ENCODE measurements at regions not wholly inside any gene's neighbourhood (a gene's known extent, or its start where the extent isn't known, plus 50 kb on each side); places are given as distances from the start of the nearest gene placed in this dataset.

DNA sequence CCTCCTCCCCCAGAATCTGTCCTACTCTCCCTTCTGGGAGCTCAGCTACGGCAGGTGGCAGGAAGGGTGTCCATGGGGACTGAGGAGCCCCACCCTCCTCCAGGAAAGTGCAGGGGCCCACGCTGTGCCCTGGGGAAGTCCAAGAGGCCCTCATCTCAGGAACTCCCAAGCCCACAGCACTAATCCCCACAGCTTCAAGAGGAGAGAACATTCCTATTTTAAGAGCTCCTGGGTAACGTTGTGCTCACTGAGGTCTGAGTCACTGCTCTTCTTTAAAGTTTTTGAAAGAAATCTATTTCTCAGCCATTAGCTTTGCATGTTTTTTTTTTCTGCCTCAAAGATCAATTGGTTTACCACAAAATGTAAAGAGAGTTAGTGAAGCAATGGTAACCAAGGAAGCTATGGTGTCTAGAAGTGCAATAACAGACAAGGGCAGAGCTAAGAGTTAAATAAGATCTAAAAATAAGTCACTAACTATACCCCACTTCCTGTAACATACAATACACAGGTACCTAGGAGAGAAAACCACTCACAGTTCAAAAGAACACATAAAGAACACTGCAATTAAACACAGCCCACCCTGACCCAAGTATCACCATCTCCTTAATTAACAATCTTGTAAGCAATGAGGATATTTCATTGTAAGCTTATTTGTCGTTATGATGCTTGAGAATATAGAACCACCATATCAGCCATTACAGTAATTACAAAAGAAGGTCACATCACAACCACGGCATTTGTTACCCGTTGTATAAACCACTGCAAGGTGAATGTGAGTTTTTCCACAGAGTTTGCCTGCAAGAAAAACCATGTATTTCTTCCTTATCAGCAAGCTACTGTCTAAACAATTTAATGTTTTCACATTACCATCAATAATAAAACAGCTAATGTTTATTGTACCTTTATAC is 382.3 kb upstream of the SLC30A5 start:
- TF ChIP-seq, protein P1, sequence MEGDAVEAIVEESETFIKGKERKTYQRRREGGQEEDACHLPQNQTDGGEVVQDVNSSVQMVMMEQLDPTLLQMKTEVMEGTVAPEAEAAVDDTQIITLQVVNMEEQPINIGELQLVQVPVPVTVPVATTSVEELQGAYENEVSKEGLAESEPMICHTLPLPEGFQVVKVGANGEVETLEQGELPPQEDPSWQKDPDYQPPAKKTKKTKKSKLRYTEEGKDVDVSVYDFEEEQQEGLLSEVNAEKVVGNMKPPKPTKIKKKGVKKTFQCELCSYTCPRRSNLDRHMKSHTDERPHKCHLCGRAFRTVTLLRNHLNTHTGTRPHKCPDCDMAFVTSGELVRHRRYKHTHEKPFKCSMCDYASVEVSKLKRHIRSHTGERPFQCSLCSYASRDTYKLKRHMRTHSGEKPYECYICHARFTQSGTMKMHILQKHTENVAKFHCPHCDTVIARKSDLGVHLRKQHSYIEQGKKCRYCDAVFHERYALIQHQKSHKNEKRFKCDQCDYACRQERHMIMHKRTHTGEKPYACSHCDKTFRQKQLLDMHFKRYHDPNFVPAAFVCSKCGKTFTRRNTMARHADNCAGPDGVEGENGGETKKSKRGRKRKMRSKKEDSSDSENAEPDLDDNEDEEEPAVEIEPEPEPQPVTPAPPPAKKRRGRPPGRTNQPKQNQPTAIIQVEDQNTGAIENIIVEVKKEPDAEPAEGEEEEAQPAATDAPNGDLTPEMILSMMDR (IDR thresholded peaks at IDR 0.05; ENCODE audit: control insufficient read depth, extremely low read depth, insufficient read depth), result no peak
- H3K4me3 ChIP-seq (ENCODE audit: low read depth, low read length), result no peak overlapping the region
- no peak for DNase-seq (ENCODE audit: low read depth)

DNA sequence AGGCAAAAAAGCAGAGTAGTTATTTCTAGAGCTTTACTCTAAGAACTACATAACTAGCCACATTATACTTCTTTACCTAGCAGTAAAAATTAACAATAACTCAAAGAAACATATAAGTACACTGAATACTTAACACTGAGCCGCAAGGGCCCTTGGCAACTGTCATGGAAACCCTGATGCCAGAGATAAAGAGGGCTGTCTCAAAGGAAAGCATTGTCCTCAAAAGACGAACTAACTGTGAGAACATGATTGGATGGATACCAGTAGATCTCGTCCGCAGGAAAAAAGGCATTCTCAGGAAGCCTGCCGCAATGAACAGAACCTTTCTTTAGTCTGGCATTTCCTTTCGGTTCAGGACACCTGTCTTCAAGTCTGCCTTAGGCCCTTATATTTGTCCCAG is 379.0 kb upstream of the SLC30A5 start:
- no peak for DNase-seq (ENCODE audit: low read depth)
- H3K4me3 ChIP-seq (ENCODE audit: low read depth, low read length), result no peak overlapping the region
- TF ChIP-seq, protein P1 (IDR thresholded peaks at IDR 0.05; ENCODE audit: control insufficient read depth, extremely low read depth, insufficient read depth), result no peak

DNA sequence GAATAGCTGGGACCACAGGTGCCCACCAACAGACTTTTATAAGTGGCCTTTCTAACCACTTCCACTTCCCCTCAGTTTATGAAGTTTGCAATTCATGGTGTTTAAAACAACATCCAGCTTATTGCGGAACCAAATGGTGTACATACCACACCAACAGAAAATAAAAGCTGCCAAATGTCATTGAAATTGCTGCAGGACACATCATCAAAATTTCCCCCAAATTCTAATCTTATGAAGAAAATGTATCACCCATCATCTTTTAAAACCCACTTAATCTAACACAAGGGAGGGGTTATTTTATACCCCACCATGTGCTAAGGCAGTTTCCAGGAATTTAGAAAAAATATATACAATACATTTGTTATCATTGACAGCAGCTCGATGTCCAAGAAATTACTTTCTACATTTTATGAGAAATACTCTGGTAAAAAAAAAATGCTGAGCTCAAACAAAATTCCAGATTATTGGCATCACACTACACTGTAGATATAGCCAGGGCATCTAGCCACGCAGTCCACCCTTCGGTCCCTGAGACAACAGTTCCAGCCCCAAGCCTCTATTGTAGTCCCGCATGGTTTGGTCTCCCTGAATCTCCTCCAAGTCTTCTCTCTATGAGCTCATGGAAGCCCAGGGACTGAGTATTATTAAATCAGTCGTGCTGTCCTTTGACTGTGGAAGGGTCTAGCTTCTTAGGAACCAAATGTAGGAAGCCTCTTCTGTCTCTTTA is 372.8 kb upstream of the SLC30A5 start:
- TF ChIP-seq, protein P1 (IDR thresholded peaks at IDR 0.05; ENCODE audit: control insufficient read depth, extremely low read depth, insufficient read depth), result no peak
- H3K4me3 ChIP-seq (ENCODE audit: low read depth, low read length), result no peak overlapping the region
- no peak for DNase-seq (ENCODE audit: low read depth)

DNA sequence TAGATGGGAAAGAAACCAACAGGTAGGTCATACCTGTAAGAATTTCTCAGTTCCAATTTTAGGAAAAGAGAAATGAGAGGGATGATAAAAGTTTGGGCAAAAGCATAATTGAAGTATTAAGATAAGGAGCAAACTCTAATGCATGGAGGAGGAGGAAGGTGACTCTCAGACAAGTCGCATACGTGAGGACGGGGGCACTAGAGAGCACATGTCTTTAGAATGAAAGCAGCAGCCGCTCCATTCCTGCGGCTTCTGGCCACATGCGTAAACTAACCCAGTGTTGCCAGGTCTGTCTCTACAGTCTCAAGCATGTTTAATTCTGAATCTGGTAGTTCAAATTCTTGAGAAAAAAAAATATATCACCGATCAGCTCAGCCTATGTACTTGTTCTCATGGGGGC is 371.5 kb upstream of the SLC30A5 start:
- DNase-seq (ENCODE audit: low read depth), result no peak
- TF ChIP-seq, protein P1 (IDR thresholded peaks at IDR 0.05; ENCODE audit: control insufficient read depth, extremely low read depth, insufficient read depth), result no peak
- H3K4me3 ChIP-seq (ENCODE audit: low read depth, low read length), result no peak overlapping the region

DNA sequence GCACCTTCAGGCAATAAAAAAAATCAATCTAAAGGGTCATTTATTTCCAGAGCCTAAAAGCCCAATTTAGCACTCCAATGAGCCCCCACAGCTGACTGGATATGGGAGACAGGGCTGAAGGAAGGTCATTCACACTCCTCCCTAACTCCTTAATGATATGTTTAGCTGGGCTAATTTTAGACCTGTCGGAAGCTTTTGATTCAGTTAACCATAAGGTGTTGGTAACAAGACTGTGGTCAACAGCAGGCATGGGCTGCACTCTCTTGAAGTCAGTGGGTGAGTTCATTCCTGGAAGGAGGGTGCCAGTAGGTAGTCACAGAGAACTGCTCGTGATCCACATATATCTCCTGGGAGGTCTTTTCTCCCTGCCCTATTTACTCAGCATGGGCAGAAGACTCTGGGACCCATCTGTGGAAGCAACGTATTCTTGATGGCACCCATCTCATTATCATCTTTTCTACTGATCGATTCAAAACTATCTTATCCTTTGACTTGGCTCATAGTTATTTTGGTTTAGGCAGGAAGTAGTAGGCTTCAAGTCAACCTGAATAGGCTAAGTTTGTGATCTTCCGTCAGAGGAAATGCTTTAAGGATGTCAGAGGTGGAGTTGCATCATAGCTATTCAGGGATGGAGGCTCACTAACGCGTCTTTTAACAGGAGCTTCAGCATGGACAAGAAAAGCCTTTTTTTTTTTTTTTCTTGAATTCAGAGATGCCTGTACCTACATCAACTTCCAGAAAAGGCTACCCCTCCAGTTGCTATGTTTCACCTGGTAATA is 367.7 kb upstream of the SLC30A5 start:
- H3K4me3 ChIP-seq (ENCODE audit: low read depth, low read length), result no peak overlapping the region
- DNase-seq (ENCODE audit: low read depth), result no peak
- TF ChIP-seq, protein P1 (IDR thresholded peaks at IDR 0.05; ENCODE audit: control insufficient read depth, extremely low read depth, insufficient read depth), result no peak

DNA sequence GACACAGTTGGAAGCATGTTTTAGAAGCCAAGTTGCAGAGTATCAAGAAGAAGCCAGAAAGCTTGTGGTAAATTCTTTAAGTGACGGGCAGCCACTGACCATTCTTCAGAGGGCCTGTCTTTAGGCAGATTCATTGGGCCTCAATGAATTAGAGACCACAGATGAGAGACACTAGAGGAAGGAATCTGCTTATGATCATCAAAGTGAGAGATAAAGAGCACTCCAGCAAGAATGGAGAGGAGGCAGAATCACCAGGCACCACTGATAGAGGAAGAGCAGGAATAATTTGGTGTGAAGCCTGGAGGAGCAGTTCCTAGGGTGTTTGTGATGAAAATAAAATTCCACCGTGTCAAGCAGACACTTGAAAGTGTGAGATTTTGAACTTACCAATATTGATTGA is 365.9 kb upstream of the SLC30A5 start:
- TF ChIP-seq, protein P1 (IDR thresholded peaks at IDR 0.05; ENCODE audit: control insufficient read depth, extremely low read depth, insufficient read depth), result no peak
- no peak overlapping the region for H3K4me3 ChIP-seq (ENCODE audit: low read depth, low read length)
- no peak for DNase-seq (ENCODE audit: low read depth)
